EH (cell line): ENCODE measurements at regions not wholly inside any gene's neighbourhood (a gene's known extent, or its start where the extent isn't known, plus 50 kb on each side); places are given as distances from the start of the nearest gene placed in this dataset.
A peak's percentile ranks its signal among the peaks of the same experiment; 100 is the strongest.

Experiments
- DNase-seq: peaks from one replicate; pipeline ENCODE4 v3.0.0-alpha.2; 2015; ENCODE audit warnings: low read depth

GRCh38 chr3:72459588-72459987, 388.7 kb downstream of the SHQ1 start:
- no peak for DNase-seq

DNA sequence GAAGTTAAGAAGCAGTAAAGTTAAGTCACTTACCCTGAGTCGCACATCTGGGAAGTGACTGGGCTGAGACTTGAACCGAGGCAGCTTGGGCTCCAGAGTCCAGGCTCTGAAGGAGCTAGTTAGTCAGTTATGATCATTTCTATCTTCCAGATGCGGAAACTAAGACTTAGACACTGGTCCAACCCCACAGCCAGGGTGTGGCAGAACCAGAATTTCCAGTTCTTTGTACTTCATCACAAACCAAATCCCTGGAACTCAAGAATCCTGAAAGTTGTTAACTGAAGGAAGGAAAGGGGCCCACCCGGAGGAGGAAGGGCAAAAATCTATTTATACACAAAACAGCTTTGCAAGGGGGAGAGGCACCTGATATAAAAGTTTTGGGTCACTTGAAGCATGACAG, 389.9 kb downstream of the SHQ1 start:
- no peak for DNase-seq

GRCh38 chr3:72454441-72454840, 393.8 kb downstream of the SHQ1 start:
- DNase-seq, result no peak

DNA sequence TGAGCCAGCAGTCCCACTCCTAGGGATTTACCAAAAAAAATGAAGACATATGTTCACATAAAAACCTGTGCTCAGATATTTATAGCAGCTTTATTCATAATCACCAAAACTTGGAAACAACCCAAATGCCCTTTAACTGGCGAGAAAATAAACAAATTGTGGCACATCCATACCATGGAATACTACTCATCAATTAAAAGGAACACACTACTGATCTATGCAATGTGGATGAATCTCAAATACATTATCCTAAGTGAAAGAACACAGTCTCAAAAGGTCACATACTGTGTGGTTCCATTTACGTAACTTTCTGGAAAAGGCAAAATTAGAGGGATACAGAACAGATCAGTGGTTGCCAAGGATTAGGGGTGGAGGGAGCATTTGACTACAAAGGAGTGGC, 394.5 kb downstream of the SHQ1 start:
- DNase-seq, result peak; percentile 57

- DNase-seq, result no peak
Measured at GRCh38 chr3:72452745-72453144, 395.5 kb downstream of the SHQ1 start.

- DNase-seq, result no peak
Measured at GRCh38 chr3:72451841-72452240, 396.4 kb downstream of the SHQ1 start.

DNA sequence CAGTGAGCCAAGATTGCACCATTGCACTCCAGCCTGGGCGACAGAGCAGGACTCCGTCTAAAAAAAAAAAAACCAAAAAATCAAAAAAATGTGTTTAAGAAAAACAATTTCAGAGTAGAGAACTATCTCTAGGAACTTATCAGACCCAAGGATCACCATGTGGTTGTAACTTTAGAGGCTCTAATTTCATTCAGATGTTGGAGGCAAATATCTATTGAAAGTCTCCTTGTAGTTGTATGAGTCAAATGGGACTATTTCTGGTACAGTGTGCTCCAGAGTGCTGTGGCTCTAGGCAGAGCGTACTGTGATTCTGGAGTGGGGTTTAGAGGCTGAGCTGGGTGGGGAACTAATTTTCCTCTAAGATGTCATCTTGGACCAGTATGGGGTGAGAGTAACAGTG, 398.7 kb downstream of the SHQ1 start:
- peak; percentile 91 for DNase-seq

GRCh38 chr3:72448858-72449257, 399.4 kb downstream of the SHQ1 start:
- peak; percentile 21 for DNase-seq

DNA sequence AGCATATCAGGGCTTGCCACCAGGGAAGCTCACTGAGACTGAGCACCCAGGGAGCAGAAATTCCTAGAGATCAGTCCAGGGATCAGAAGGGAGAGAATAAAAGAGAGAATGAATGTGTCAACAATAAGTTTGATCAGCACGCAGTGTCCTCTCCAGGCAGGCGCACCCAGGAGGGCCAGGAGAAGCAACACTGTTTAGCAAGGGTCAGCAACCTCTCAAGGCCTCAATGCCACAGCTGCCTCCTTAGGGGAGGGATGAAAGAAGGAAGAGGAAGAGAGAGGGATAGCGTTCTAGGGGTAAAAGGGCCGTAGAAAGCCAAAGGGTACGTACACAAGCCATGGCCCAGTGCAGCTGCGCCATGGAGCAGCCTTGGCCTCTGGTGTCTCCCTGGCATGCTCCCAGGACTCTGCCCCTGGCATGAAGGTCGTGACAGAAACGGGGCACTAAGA, 399.8 kb downstream of the SHQ1 start:
- DNase-seq, result no peak

DNA sequence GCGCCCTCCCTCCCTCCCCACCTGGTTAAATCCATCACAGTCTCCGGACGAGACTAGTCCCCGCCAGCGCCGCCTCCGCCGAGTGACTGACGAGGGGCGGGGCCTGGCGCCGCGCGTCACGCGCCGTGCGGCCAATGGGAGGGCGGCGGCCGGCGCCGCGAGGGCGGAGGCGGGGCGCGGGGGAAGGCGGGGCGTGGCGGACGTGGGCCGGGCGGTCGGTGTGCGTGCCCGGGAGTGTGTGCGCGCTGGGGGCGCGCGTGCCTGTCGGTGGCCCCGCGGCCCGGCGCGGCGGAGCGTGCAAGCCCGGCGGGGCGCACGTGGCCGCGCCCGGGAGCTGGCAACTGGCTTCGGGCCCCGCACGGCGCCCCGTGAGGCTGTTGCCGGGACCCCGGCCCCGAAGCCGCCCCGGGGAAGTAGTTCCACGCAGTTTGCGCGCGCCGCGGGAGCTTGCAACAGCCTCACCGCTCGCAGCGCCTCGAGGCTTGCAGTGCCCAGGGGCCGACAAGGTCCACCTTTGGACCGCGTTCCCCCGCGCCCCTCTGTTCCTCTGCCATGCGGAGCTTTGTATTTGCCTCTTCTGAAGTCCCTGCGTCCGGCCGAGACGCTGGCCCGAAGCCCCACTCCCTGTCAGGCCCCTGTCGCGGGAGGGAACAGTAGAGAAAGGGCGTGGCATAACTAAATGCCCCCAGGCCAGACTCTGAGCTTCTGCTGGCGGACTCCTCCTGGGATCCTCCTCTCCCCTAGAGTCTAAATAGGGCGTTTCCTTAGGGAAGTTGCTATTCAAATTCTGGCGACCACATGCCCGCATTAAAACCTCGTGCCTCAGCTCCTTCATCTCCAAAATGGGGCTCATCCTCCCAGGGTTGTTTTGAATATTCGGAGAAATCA, 400.9 kb downstream of the SHQ1 start:
- peak; percentile 88 for DNase-seq

GRCh38 chr3:72446218-72447058, 401.8 kb downstream of the SHQ1 start, which contains the start of gene RYBP:
RYBP (minus strand) TSS chr3:72446621.
- peak; percentile 47 for DNase-seq

DNA sequence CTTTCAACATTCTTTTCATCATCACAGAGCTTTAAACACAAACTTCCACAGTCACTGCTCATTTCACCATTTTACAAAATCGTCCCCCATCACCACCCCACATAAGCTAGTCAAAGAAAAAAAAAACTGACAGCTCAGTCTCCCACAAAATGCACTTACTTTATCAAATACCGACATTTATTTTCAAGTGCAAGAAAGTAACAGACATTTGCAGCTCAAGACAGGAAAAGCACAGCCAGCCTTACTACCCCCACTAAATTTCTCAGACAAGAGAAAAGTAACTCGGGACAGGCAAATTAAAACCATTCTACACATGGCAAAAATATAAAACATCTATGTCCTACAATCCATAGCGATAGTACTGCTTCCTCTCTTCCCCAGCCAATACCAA, 402.4 kb downstream of the SHQ1 start:
- DNase-seq, result peak; percentile 49

- DNase-seq, result no peak
Measured at GRCh38 chr3:72444656-72445223, 403.5 kb downstream of the SHQ1 start.

DNA sequence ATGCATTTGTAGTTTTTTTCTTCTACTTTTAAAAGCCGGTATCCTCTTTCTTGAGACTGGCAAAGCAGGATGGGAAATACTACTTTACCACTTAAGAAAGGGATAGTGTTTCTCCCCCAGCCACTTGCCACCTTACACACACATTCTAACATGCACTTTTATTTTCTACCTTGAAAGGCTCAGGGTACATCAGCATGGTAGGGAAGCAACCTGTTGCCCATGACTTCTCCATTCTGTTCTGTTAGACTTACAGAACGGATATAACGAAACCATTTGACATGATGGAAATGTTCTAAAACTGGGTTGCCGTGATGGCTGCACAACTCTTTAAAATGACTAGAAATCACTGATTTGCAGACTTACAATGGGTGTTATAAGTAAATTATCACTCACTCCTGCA, 405.5 kb downstream of the SHQ1 start:
- DNase-seq, result no peak

- DNase-seq, result no peak
Measured at GRCh38 chr3:72441284-72441994, 406.8 kb downstream of the SHQ1 start.

- no peak for DNase-seq
Measured at GRCh38 chr3:72440491-72440890, 407.8 kb downstream of the SHQ1 start.

- DNase-seq, result no peak
Measured at GRCh38 chr3:72439321-72440183, 408.7 kb downstream of the SHQ1 start.

DNA sequence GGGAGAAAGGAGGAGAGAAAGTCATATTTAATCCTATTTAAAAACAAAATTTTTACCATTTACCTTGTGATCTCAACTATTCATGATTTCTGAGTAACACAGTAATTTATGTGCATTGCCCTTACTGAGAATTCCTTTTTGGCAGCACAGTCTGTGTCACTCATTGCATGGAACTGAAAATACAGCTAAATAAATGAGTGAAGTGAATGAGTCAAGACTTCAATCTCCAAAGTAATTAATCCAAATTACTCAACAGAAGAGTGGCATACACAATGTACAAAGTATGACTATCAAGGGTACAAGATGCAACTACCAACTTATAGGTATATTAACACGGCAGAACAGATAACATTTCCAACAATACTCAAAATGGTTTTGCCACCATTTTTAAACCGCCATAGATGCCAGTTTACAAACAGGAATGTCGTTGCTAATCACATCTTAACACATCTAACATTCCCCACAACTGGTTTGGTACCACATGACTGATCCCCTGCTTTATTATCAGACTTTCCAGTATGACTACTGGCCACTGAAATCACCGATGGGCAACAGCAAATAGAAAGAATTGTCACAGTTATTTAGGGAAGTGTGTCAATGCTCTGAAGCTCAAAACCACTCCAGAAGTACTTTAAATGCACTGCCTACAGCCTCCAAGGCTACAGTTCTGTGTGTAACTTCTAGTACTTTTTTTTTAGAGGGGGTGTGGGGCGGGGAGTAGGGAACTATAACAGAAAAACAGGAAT, 410.4 kb downstream of the SHQ1 start:
- no peak for DNase-seq

DNA sequence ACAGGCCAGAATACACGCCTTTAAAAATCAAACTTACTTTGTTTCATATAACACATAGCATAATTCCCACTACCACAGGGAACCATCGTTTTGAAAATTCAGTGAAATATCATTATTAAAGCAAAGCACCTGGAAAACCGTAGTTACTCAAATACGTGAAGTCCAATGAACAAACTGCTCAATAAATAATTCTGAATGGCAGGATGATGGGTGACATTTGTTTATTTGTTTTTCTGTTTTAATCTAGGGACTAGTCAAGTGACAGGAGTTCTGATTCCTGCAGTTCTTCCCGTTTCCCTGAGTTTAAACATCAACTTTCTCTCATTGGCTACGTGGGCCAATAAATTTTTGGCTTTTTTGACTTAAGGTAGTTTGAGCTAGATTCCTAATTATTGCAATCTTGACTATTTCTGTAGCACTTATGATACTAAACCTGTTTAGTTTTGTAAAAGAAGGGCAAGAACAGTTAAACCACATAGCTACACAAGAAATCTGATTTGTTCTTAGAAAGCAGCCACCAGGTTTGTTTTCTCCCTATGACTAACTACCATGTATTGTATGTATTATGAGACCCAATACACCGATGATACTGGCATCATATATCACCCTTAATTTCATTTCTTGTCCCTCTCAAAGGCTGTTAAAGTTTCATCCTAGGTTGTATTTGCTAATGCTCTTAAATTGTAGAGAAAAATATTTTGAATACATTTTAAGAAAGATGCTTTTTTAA, 411.2 kb downstream of the SHQ1 start:
- no peak for DNase-seq

DNA sequence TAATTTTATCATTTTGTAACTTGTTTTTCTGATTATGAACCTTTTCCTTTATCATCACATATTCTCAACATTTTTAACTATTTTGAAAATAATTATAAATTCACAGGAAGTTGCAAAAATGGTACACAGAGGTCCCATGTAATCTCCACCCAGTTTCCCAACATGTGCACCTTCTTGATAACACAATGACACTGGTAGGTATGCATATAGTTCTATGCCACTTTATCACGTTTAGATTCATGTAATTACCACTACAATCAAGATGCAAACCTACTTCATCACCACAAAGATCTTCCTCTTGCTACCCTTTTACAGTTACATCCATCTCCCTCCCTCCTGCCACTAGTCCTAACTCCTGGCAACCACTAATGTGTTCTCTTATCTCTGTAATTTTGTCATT, 413.9 kb downstream of the SHQ1 start:
- DNase-seq, result no peak
